H1 (cell line): ENCODE measurements at regions not wholly inside any gene's neighbourhood (a gene's known extent, or its start where the extent isn't known, plus 50 kb on each side); places are given as distances from the start of the nearest gene placed in this dataset.

Source experiments
- RBBP5 ChIP-seq: IDR thresholded peaks from 2 replicates; pipeline ENCODE4 v1.7.1; 2012; ENCODE audit warnings: low read depth, mild to moderate bottlenecking, inconsistent platforms, low read length, moderate library complexity, borderline replicate concordance
- TAF1 ChIP-seq: IDR thresholded peaks from 2 replicates; pipeline ENCODE4 v1.6.1; 2011; ENCODE audit warnings: mild to moderate bottlenecking, low read depth, low read length

DNA sequence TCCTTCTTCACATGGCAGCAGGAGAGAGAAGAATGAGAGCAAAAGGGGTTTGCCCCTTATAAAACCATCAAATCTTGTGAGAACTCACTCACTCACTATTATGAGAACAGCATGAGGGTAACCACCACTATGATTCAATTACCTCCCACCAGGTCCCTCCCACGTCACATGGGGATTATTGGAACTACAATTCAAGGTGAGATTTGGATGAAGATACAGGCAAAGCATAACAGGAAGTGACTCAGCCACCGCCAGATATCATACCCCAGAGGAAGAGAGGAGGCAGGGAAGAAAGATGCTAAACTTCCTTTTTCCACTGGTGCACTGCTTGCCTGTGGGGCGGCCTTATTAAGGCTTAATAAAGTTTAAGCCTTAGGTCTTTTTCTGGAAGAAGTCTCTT is 766.1 kb downstream of the KCTD8 start (continued):
- TF ChIP-seq TAF1 (no peak), RBBP5 (no peak)
- TF ChIP-seq, all 59 proteins: peak for 0
